Stimulated activated CD8-positive, alpha-beta memory T cell treated with anti-CD3 and anti-CD28 coated beads, Interleukin-4, amount 100 ng/mL, for 4 hours (primary cell): ENCODE measurements at regions not wholly inside any gene's neighbourhood (a gene's known extent, or its start where the extent isn't known, plus 50 kb on each side); places are given as distances from the start of the nearest gene placed in this dataset.
"Not testable (repeated sequence)": the region's sequence is repeated elsewhere in the genome, so short reads cannot be mapped to it uniquely, and the experiment has no call there.

ENCODE experiments used
- DNase-seq, 2 donors: peaks; one replicate each; pipeline ENCODE4 v3.0.0-alpha.2; 2020; ENCODE audit warnings: low read depth in 2 of 2, low spot score in 1 of 2

DNA sequence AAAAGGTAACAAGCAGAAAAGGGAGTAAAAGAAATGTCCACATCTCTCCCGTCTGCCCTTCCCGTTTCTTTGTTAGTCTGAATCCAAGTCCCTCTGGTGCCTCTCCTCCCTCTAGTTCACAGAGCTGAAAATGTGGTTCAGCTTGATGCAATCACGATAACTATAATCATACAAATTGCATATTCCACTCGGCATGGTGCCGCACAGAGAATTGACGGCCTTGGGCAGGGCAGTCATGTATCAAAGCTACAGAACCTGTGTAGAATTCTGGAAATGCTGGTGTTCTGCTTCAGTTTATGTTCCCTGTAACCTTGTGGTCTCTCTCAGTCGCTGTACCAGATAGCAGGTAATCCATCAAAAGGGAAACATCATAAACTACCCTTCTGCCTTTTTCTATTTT lies 562.9 kb upstream of the CBLB start:
- no peak for DNase-seq

DNA sequence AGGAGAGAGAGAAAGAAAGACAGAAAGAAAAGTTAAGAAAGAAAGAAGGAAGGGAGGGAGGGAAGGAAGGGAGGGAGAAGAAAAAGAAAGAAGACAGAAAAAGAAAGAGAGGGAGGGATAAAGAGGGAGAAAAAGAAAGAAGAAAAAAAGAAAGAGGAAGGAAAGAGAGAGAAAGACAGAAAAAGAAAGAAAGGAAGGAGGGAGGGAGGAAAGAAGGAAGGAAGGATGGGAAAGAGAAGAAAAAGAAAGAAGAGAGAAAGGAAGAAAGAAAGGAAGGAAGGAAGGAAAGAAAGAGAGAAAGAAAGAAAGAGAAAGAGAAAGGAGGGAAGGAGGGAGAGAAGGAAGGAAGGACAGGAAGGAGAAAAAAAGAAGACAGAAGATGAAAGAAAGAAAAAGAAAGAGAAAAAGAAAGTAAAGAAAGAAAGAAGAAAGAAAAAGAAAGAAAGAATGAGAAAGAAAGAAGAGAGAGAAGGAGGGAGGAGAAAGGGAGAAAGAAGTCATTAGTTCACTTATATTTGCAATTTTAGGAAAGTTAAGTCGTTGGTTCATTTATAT lies 567.2 kb upstream of the CBLB start:
- DNase-seq: no peak

DNA sequence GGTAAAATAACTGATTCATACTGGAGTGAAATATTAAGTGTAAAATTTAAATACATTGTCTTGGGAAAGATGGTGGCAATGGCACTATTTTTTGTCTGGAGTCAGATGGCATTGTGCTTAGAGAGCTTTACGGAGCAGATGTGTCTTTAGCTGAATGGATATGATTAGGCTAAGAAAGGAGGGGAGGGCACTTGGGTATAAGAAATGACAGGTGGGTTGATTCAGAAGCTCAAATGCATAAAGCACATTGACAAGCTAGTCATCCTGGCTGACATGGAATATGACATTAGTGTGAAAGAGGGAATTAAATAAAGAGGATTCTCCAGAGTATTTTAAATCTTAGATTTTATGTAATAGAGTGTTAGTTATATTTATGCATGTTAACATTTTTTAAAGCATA lies 570.1 kb upstream of the CBLB start:
- DNase-seq: no peak

DNA sequence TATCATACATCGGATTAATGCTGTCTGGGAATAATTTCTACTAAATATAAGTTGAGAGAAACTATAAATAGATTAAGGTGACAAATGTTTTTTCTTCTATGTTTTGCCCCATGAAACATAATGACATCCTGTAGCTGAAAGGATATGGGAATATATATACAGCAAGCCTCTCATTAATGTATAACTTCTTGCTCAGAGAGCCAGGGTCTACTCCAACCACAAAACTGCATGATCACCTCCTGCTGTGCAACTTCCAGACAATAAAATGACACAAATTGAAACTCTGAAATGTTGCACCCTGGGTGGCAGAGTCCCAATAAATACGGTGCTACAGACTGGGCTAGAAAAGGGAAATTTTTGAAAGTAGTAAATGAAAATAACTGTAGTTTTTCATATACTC lies 571.9 kb upstream of the CBLB start:
- DNase-seq: no peak

DNA sequence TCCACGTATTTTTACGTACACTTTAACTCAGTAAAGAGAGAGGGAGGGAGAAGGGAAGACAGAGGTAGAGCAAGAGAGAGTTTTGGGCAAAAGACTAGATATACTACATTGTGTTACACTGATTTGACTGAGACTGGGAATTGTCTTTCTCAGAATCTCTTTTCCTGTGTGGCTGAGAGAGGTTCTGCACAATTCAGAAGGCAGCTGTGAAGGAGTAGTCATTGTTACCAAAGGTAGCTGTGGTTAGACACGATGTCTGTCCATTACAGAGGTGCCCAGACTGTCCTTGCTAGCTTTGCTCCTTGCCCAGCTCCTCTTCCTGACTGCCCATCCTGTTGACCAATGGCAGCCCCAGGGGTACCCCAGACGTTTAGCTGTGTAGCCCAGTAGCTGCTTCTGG lies 577.5 kb upstream of the CBLB start:
- no peak for DNase-seq

DNA sequence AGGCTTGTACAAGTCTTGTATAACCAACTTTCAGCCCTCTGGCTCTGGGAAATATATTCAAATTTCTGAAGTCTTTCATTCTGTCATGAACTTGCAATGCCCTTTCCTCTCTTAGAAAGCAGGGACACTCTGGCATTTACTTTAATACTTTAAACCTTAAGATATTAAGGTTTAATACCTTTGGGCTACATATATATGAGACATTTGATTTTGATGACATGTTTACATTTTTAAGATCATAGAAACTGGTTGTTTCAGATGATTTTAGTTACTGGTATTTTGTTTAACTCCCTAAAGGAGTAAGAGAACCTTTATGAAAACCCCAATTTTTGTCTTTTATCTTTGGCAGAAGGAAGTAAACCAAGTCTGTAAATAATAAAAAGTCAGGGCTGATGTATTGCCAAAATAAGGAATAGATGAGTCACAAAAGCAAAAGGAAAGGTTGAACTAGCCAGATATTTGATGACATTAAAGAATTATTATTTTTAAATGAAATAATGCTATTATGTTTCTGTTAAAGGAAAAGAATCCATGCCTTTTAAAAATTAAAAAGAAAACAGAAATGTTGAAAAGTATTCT lies 579.0 kb upstream of the CBLB start:
- DNase-seq: no peak

DNA sequence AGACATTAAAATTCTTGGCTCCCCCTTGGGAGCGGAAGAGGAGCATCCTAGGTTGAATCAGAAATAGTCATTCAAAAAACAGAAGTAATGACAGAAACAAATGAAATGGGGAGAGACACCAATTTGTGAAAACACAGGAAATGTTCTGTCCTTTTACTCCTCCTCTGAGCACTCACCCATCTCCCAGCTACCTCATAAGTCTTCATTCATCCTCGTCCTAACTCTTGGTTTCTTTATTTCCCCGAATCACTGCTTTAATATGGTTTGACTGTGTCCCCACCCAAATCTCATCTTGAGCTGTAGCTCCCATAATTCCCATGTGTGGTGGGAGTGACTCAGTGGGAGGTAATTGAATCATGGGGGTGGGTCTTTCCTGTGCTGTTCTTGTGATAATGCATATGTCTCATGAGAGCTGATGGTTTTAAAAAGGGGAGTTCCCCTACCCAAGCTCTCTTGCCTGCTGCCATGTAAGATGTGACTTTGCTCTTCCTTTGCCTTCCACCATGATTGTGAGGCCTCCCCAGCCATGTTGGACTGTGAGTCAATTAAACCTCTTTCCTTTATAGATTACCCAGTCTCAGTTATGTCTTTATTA lies 579.7 kb upstream of the CBLB start:
- not testable (repeated sequence) for DNase-seq

DNA sequence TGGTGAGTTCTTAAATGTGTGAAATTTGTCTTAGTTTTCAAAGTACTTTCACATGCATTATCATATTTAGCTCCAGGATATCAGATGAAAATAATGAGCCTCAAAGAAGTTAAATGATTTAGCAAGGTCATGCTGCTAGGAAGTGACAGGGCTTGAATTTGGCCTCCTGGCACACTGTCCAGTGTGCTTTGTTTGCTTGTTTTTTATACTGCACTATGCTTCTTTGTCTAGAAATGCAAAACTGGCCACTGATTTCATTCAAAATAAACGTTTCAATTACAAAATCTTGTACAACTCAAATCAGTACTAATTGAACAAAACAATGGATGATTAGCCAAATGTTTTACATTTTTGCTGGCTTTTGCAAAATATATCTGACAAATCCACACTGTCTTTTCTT lies 583.3 kb upstream of the CBLB start:
- no peak for DNase-seq

DNA sequence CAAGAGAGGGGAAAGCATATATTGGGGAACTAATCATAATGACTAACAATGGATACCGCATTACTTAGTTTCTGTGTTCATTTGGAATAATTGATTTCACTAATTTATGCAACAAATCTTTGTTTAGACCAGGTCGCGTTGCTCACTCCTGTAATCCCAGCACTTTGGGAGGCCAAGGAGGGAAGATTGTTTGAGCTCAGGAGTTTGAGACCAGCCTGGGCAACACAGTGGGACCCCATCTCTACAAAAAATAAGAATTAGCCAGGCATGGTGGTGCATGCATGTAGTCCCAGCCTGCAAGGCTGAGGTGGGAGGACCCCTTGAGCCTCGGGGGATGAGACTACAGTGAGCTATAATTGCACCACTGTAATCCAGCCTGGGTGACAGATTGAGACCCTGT lies 585.7 kb upstream of the CBLB start:
- no peak for DNase-seq

DNA sequence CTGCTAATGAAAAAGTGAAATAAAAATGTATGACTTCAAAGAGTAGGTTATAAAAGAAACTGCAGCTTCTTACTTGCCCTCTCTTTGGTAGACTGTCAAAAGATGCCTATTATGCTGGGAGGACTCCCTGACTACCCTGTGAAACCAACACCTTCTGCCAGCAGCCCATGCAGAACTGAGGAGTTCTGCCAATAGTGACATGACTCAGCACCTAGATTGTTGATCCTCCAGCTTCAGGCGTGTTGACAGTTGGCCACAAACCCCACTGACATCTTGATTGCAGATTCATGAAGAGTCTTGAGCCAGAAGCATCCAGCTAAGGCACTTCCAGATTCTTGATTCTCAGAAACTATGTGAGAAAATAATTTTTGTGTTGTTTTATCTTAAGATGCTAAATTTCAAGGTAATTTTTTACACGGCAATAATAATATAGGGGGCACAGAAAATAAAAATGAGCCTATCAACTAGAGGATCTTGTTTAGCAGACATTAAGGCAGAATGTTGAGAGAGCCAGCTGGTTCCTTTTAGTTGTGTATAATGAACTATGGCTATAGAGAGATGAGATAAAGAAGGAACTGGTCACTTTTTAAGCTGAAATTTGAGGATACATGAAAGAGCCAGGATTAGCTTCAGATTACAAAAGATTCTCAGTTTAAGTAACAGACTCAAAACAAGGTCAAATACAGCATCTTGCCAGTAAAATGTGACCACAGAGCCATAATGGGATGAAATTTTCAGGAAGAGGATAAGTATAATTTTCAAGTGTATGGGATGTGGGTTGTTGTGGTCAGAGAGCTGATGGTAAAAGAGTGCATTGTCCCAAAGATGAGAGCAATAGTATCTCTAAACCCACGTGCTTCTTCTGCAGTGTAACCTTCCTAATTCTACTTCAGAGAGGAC lies 588.7 kb upstream of the CBLB start:
- no peak for DNase-seq

DNA sequence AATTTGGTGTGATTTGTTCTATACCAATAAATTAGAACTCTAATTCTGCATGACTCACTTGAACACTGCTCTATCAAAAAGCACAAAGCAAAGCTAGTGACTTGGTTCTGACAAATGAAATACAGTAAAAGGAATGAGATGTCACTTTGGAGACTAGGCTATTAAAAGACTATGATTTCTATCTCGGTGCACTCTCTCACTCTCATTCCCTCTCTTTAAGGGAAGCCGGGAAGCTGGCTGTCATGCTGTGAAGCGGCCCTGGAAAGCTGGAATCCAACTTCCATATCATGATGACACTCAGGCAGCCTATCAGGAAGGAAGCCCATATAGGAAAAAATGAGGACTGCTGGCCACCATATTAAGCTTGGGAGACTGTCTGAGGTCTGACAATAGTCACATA lies 590.1 kb upstream of the CBLB start:
- DNase-seq: no peak

DNA sequence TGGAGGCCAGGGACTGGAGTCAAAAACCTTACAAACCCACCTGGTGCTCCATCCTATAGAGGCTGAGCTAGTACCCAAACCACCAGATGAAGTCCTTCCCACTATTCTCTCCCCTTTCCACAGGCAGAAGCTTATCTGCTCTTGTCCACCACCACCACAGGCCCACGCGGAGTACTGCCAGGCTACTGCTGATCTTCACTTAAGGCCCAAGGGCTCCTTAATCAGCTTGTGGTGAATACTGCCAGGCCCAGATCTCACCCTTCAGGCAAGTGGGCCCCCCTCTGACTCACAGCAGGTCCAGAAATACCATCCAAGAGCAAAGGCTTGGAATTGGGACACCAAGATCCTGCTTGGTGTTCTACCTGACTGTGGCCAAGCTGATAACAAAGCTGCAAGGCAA lies 598.1 kb upstream of the CBLB start:
- DNase-seq: no peak

DNA sequence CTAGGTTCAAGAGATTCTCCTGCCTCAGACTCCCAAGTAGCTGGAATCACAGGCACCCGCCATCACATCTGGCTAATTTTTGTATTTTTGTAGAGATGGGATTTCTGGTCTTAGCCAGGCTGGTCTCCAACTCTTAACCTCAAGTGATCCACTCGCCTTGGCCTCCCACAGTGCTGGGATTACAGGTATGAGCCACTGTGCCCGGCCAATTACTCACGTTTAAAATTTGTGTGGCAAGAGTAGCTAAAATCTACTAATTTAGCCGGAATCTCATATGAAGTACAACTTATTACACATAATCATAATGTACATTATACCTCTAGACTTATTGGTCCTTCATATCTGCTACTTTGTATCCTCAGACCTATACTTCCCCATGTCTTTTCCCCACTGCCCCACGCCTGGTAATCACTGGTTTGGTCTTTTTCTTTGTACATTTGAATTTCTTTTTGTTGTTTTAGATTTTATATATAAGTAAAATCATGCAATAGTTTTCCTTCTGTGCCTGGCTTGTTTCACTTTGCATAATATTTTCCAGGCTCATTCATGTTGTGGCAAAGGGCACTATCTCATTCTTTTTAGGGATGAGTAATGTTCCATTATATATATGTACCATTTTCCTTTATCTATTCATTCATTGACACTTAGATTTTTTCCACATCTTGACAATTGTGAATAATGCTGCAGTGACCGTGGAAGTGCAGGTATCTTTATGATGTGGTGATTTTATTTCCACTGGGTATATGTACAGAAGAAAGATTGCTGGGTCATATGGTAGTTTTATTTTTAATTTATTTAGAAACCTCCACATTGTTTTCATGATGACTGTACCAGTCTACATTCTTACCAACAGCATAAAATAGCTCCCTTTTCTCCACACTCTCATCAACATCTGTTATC lies 605.0 kb upstream of the CBLB start:
- no peak for DNase-seq

DNA sequence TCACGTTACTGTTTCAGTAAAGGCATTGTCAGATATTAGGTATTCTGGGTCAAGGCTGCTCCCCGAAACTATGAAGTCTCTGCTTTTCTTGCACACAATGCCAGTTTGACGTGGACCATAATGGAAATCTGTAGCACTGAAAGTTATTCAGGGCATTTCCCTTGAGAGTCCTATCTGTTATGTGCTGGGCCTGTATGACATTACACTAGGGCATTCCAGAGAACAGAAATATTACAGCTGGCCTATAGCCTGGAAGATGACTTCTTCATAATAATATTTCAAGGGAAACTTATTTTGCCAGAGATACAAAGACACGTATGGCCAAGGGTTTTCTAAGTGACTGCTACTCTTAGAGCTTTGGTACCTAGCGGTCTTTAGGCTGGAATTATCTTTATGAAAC lies 613.6 kb upstream of the CBLB start:
- no peak for DNase-seq

DNA sequence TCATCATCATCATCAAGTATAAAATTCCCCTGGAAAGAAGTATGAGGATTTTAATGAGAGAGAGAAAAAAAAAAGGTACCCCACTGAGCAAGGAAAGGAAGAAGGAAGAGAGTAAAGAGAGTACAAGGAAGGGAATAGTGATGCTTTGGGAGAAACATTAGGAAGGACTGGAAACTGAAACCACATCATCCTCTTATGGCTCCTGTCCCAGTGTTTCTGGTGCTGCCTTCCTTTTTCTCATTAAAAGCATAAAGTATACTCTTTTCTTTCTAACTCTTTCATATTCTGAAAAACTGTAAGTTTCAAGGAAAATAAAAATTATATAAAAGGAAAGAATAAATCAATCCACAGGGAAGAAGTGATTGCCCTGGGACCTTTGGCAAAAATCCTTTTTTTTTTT lies 616.4 kb upstream of the CBLB start:
- DNase-seq: no peak

DNA sequence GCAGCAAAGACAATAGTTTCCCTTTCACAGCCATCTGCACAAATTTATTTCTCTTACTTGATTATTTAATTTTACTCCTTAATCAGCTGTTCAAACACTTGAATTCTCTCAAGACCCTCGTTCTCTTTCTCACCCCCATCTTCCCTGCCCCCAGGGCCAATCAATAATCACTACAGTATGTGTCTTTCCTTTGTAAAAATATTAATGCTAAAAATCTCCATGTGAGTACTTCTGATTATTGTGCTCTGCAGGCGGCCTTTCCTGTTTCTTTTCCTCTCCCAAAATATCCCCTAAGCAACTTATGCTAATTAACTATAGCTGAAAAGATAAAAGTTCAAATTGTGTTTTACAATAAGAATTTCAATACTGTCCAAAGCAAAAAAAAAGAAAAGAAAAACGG lies 617.0 kb upstream of the CBLB start:
- no peak for DNase-seq

DNA sequence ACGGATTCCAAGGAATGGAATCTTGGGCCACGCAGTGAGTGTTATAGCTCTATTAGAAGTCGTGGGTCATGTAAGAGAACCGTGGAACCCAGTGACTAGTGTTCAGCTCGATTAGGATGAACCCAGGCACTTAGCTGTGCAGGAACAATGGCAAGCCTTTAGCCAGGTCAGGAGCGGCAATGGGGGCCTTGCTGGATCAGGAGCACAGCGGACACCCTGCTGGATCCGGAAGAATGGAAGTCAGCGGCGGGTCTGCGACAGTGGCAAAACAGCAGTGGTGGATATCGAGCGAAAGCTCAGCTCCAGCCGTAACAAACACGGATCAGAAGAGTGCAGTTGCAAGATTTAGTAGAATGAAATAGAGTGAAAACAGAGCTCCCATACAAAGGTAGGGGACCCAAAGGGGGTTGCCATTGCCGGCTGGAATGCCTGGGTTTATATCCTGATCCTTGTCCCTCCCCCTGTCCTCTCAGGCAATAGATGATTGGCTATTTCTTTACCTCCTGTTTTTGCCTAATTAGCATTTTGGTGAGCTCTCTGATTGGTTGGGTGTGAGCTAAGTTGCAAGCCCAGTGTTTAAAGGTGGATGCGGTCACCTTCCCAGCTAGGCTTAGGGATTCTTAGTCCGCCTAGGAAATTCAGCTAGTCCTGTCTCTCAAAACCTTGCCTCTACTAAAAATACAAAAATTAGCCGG lies 618.3 kb upstream of the CBLB start:
- DNase-seq: not testable (repeated sequence)

DNA sequence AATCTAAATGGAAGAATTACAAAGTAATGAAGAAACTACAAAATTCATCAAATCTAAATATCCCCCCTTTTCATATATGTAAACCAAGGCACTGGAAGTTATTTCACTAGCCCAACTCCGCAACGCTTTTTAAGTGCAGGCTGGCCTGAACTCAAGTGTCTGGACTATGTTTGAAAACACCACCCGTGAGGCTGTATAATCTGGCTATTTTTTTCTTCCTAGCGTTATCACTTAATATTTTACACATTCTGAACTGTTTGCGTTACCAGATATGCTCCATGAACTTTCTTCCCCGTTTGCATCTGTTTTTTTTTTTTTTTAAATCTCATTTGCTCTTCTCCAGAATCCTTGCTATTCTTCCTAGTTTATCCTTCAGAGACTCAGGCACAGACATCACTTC lies 619.5 kb upstream of the CBLB start:
- DNase-seq: no peak

DNA sequence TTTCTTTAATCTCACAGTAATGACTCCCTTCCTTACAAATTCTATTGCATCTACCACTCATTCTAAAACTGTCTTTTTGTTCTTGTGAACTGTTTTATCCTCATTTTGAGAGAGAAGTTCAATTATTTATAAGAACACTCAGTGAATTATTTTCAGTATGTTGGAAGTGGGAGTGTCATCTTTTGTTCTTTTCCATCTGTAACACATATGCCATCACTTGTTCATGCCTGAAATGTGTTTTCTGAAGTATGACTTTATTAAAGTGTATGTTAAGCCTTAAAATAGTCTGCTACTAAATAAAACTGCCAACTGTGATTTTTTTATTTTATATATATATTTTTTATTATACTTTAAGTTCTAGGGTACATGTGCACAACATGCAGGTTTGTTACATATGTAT lies 623.0 kb upstream of the CBLB start:
- no peak for DNase-seq

DNA sequence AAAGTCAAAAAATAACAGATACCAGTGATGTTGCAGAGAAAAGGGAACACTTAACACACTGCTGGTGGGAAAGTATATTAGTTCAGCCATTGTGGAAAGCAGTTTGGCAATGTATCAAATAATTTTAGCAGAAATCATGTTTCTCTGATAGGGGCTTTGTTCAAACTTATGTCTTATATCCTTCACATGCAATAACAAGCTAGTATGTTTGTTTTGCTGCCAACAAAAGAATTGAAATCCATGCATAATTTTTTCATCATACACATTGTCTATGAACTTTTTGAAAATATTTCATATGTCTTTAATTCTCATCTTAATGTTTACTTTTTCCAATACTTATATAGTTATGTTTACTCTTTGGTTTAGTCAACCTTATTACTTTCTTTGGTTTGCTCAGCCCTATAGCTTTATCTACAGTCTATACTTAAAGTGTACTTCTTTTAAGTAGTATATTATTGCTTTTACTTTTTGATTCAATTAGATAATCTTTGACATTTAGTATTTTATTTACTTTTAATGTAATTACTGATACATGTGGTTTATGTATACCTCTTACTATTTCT lies 639.6 kb upstream of the CBLB start:
- DNase-seq: no peak
